COLO668 (cell line): ENCODE measurements at regions not wholly inside any gene's neighbourhood (a gene's known extent, or its start where the extent isn't known, plus 50 kb on each side); places are given as distances from the start of the nearest gene placed in this dataset.

Experiments used
- DNase-seq: peaks from one replicate; lab custom pipeline; 2025; ENCODE audit not compliant: unreplicated experiment; lab: John Stamatoyannopoulos, UW

GRCh38 chr5:125402787-125403186 lies 656.3 kb upstream of the ZNF608 start:
- no peak for DNase-seq

DNA sequence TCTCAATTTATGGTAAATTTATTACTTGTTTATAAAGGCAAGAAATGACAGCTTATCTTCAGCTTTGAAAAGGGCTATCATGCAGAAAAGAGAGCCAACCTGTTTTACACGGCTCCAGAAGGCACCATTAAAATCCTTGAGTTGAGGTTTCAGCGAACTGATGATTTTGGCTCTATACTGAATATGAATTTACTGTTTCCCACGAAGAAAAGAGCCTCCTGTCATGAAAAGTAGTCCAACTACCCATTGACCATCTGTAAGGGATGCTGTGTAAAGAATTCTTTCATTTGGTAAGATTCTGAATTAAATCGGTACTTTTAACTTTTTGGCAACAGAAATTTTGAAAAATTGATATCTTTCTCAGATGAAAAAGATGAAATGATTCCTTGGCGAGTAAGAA lies 657.6 kb upstream of the ZNF608 start:
- DNase-seq = no peak

DNA sequence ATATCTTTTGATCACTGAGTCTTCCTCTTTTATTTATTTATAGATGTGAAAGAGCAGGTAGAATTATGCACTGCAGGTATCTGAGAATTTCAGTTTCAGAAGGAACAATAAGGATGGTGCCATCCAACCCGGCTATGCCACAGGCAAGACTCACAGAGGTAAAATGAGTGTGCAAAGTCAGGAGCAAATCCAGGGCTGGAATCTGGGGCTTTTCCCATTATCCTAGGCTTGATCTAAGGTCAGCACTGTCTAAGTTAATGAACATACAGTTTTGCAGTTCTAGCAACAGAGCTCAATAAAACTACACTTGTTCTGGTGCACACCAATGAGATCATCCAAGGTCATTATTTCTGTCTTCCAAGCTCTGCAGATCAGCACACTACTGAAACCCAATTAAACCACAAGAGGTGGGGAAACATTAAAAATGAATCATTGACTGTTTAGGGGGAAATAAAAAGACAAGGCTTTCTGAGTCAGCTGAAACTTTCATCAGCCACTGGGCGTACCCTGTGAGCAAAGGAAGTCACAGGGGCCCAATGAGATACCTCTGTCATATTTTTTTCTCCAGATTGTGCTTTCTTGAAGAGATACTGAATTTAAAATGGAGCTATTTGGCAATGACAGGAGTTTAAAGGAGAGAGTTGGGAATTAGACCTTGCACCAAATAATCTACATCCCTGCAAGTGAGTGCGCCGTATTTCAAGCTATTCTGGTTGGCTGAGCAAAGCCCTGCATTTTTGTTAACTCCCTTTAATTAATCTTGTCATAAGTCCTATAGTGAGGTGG lies 662.2 kb upstream of the ZNF608 start:
- peak; percentile 15 for DNase-seq

GRCh38 chr5:125409234-125409860 lies 662.9 kb upstream of the ZNF608 start:
- peak; percentile 29 for DNase-seq

DNA sequence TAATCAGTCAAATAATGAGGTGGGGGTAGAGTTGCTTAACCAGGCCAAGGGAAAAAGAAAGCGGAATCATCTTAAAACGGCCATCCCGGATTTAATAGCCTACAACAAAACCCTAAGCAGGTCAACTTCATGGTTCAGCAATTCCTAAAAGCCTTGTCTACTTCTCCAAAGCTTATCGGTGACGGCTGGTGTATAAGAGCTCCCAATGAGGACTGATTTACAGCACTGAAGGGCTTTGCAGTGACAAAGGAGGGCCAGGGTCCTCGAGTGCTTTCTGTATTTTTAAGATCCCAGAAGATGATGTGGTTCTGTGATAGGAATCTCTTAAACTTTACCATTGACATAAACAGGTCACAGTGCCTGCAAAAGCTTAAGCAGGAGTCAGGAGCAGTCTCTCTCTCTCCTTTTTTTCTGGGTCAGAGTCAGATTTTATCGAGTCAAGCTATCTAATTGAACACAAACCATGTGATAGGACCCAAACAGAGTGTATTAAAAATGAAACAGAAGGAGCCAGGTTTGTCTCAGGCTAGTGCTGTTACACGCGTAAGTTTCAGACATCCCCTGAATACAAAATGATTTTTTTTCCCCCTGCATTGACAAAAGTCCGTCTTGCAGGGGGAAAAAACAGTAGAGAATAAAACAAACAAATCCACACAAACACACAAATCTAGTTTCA lies 663.6 kb upstream of the ZNF608 start:
- no peak for DNase-seq

DNA sequence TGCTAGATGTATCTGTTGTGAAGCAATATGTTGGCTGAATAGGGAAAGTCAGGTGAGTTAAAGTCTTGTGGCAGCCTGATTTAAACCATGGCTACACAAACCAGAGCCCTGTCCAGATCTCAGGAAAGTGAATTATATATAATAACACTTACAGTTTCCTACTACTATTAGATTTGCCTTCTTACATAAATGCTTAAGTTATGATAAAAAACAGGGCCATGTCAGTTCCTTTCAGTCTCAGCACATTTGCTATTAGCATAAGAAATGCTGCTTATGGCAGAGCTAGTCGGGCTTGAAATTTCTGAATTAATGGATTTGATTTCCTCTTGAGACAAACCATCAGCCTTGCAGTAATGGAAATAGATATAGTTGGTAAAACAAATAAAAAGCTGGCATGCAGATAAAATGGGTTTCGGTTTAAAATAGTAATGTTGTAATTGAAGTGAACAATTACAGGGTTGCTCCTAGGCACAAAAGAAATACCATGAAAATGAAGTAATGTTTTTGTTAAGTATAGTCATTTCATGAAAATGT lies 664.2 kb upstream of the ZNF608 start:
- DNase-seq = no peak

DNA sequence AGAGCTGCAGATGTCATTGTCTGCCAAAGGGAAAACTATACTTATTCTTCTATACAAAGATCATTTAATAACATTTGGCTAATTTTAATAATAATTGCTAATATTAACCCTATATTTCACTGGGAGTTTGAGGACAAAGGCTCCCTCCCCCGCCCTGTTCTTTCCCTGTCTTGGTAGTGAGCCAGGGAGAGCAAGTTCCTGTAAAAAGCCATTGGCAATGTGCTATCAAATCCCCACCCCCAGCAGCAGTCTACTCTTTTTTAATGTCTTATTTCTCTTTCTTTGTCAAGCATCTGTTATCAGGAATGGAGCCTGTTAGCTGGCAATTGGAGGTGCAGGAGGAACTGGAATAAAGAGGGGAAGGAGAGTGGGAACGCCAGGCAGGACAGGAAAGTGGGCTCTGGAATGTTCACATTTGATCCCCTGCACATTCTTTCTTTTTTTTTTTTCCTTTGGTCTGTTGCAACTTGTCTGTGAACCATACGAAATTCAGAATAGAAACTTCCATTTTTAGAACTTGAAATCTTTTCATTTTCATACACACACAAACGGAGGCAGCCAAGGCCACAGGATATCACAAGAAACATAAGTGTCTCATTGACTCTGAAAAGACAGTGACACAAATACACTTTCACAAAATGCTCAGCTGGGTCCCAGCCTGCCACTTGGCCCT lies 664.8 kb upstream of the ZNF608 start:
- DNase-seq = no peak

DNA sequence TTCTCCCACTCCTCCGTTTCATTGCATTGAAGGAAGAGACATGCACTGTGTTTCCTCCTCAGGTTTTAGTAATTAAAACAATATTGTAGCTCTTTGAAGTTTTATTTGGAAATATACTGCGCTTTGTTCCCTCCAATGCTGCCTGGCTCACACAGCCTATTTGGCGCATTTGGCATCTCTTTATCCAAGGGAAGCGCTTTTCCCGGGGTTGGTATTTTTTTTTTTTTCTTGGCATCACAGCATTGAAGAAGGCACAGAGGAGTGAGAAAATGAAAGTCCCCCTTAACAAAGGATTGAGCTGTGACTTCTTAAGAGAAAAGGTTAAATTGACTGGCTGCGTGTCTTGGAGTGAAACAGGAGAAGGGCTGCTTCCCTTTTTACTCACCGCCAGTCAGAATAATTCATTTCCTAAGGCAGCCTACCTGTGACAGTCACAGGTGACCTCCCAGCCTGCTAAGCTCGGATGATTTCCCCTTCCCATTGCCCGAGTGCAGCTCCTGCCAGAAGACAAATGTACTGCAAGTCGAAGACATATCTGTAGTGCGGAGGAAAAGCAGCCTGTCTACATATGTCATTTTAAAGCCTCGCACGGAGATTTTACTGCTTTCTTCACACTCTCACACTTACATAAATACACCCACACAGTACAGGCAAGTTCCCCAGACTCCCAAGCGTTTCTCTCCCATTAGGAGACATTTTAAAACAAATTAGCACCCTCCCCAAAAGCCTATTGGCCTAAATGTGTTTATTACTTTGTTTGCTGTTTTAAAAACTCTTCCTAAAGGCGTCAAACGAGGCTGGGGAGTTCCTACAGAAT lies 665.5 kb upstream of the ZNF608 start:
- DNase-seq = no peak

GRCh38 chr5:125412561-125413495 lies 666.4 kb upstream of the ZNF608 start:
- DNase-seq = peak; percentile 74

DNA sequence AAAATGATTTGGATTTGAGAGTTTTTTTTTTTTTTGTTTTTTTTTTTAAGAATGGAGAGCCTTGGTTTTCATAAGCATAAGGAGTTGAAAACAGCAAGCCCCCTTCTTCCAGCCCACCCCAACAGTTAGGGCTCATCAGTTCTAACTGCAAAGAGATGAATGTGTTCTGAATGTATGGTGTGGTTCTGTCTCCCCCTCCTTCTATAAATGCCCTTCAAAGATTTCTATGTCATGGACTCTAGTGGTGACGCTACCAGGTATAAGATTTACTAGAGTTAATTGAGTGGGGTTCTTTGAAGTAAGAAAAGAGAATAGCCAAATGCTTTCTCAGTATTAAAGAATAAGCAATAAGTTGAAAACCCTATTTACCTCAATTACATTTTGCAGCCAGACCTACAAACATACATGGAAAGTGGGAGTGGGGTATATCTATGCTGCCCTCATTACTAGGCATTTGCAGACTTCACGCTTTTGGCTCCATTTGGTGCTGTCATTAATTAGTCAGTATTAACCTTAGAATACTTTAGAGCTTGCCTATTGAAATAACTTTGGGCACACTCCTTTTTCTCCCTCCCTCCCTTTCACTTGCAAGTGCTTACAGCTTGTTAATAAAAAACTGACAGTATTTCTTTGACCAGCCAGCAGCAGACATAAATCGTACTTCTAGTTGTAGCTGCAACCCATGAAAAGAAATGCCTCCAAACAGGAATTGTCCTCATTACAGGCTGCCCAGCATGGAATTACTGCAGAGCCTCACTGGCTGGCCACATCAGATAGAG lies 667.2 kb upstream of the ZNF608 start:
- no peak for DNase-seq

DNA sequence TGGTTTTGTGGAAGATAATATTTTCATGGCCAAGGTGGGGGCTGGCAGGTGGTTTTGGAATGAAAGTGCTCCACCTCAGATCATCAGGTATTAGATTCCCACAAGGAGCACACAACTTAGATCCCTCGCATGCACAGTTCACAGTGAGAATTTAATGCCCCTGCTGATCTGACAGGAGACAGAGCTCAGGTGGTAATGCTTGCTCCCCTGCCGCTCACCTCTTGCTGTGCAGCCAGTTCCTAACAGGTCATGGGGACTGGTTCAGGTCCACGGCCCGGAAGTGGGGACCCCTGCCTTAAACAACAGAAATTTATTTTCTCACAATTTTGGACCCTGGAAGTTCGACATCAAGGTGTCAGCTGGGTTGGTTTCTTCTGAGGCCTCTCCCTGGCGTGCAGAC lies 668.7 kb upstream of the ZNF608 start:
- no peak for DNase-seq

DNA sequence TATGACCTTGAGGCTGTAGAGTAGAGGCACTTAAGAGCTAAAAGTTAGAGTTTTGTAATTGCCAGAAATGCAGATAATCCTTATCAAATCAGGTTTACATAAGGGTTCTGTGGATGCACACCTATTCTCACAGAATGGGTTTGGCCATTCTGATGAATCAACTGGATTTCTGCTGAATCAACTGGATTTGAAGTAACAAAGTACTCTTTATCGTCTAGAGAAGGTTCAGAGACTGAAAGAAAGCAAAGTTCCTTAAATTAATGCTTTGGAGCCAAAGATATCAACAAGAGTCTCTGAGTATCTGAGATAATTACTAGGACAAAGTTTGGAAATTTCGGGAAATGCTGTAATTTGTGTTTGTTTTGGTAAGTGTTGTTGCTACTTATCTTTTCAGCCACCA lies 669.6 kb upstream of the ZNF608 start:
- no peak for DNase-seq

GRCh38 chr5:125421006-125421405 lies 674.6 kb upstream of the ZNF608 start:
- DNase-seq = no peak

DNA sequence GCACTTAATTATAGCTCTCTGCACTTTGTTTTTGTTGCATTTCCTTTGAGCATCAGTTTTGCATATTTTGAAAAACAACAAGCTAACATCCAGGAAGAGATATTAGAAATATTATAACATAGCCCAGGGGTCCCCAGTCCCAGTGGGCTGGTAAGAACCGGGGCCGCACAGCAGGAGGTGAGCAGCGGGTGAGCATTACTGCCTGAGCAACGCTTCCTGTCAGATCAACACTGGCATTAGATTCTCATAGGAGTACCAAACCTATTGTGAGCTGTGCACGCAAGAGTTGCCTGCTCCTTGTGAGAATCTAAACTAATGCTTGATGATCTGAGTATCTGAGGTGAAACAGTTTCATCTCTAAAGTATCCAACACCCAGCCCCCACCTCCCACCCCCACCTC lies 675.9 kb upstream of the ZNF608 start:
- DNase-seq = no peak

DNA sequence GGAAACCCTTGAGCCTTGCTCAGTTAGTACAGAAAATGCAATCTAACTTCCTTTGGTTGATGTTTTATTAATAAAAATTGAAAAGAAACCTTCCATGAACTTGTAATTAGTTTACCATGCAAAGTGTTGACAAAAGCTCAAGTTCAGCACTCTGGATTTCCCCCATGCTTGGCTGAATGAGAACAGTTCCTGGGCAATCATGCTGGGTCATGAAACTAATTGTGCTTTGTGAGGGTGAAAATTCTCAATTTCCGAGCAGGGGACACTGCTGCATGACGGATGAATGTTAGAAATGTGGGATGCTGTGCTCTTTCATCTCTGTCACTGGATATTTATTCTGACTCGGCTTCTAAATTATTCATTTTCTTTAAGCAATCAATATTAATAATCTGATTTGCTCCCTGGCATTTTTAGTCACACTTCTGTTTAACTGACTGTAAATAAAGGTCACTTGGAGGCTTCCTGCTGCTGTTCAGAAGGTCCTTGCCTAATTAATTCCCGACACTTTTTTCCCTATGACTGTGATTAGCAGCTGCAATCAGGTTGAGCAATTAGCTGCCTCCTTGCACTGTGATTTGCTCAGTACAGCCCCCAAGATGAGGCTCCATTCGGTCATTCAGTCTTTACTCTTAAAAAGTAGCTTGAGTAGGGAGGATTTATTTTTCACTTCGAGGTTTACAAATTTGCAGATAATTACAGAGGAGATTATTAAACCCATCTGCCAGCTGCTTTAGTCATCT lies 678.1 kb upstream of the ZNF608 start:
- no peak for DNase-seq

- no peak for DNase-seq
Observed at GRCh38 chr5:125429498-125429897, 683.1 kb upstream of the ZNF608 start.

- DNase-seq = no peak
Observed at GRCh38 chr5:125433457-125433856, 687.0 kb upstream of the ZNF608 start.

DNA sequence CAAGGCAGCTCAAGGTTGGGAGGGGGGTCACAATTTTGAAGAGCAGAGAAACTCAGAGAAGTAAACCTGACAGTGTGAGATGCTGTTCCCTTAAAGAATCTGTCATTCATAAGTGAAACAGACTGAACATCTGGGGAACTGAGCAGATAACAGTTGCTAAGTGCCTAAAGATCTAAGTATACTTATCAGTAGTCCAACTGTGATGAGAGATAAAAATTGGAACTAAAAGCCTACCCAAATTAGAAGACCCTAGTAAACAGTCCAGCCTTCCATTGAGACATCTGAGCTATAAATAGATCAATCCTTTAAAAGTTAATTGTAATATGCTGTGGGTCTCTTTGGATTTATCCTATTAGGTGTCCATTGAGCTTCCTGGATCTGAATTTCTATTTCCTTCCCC lies 692.8 kb upstream of the ZNF608 start:
- DNase-seq = no peak
